ENCODE measurements at regions not wholly inside any gene's neighbourhood (a gene's known extent, or its start where the extent isn't known, plus 50 kb on each side); places are given as distances from the start of the nearest gene placed in this dataset.

- no peaks in the 10 kb centered on the region for H3K4me1 ChIP-seq (ENCODE audit: control insufficient read depth, insufficient read depth, low read length)
- H3K27ac ChIP-seq (ENCODE audit: low read length): no peak overlapping the region
- H3K27me3 ChIP-seq (ENCODE audit: control insufficient read depth, insufficient read depth, low read length): no peaks in the 10 kb centered on the region
- H3K36me3 ChIP-seq (ENCODE audit: control insufficient read depth, insufficient read depth, low read length): no peaks in the 10 kb centered on the region; the same call in 1 of the 2 replicates
- DNase-seq (ENCODE audit: low read depth, low spot score): no peak
- no peak overlapping the region for H3K4me3 ChIP-seq (ENCODE audit: low read length)
- H3K9me3 ChIP-seq (ENCODE audit: control insufficient read depth, insufficient read depth, low read length): no peaks in the 10 kb centered on the region
These were observed 480.8 kb upstream of the EPHA7 start for GRCh38 chr6:93900142-93900541.

DNA sequence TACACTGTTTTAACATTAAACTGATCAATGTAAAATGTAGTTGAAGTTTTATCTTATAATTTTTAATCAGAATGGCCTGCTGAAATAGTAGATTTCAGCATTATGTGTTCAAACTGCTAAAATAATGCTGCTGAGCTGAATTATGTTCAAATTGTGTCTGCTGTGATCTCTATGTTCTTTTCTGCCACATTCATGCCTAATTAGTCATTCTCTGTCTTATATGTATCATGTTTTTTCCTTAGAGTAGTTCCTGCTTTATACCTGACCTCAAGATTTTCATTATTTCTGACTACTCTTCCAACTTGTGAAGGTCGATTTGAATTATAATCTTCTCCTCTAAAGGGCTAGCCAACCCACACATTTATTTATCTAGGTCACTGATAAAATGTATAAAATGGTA lies 476.7 kb upstream of the EPHA7 start:
- Histone ChIP-seq H3K9me3 (ENCODE audit: control insufficient read depth, insufficient read depth, low read length) (no peaks in the 10 kb centered on the region), H3K27me3 (ENCODE audit: control insufficient read depth, insufficient read depth, low read length) (no peaks in the 10 kb centered on the region), H3K4me1 (ENCODE audit: control insufficient read depth, insufficient read depth, low read length) (no peaks in the 10 kb centered on the region), H3K27ac (ENCODE audit: low read length) (no peak overlapping the region), H3K36me3 (ENCODE audit: control insufficient read depth, insufficient read depth, low read length) (no peaks in the 10 kb centered on the region), H3K4me3 (ENCODE audit: low read length) (no peak overlapping the region)
- no CpG with 5 or more reads among the region's 1 CpG for WGBS (ENCODE audit: insufficient coverage, insufficient read length)
- no peak for DNase-seq (ENCODE audit: low read depth, low spot score)

GRCh38 chr6:93894521-93894920 lies 475.2 kb upstream of the EPHA7 start:
- Histone ChIP-seq H3K9me3 (ENCODE audit: control insufficient read depth, insufficient read depth, low read length) (no peaks in the 10 kb centered on the region), H3K4me1 (ENCODE audit: control insufficient read depth, insufficient read depth, low read length) (peaks cover 1% of the 10 kb centered on the region; the same call in 1 of the 2 replicates), H3K27me3 (ENCODE audit: control insufficient read depth, insufficient read depth, low read length) (no peaks in the 10 kb centered on the region), H3K27ac (ENCODE audit: low read length) (no peak overlapping the region), H3K4me3 (ENCODE audit: low read length) (no peak overlapping the region), H3K36me3 (ENCODE audit: control insufficient read depth, insufficient read depth, low read length) (no peaks in the 10 kb centered on the region)
- WGBS (ENCODE audit: insufficient coverage, insufficient read length): no CpG with 5 or more reads among the region's 1 CpG
- DNase-seq (ENCODE audit: low read depth, low spot score): no peak

- no CpG with 5 or more reads among the region's 2 CpGs for WGBS (ENCODE audit: insufficient coverage, insufficient read length)
- DNase-seq (ENCODE audit: low read depth, low spot score): no peak
- Histone ChIP-seq H3K9me3 (ENCODE audit: control insufficient read depth, insufficient read depth, low read length) (no peaks in the 10 kb centered on the region), H3K36me3 (ENCODE audit: control insufficient read depth, insufficient read depth, low read length) (no peaks in the 10 kb centered on the region), H3K4me3 (ENCODE audit: low read length) (no peak overlapping the region), H3K27ac (ENCODE audit: low read length) (no peak overlapping the region), H3K27me3 (ENCODE audit: control insufficient read depth, insufficient read depth, low read length) (no peaks in the 10 kb centered on the region), H3K4me1 (ENCODE audit: control insufficient read depth, insufficient read depth, low read length) (peaks cover 1% of the 10 kb centered on the region; the same call in 1 of the 2 replicates)
These were observed 470.4 kb upstream of the EPHA7 start for GRCh38 chr6:93889713-93890112.

GRCh38 chr6:93886416-93886815 lies 467.1 kb upstream of the EPHA7 start:
- WGBS (ENCODE audit: insufficient coverage, insufficient read length): no CpG with 5 or more reads among the region's 4 CpGs
- H3K4me1 ChIP-seq (ENCODE audit: control insufficient read depth, insufficient read depth, low read length): peaks cover 1% of the 10 kb centered on the region; the same call in 1 of the 2 replicates

GRCh38 chr6:93859971-93860370 lies 440.6 kb upstream of the EPHA7 start:
- WGBS (ENCODE audit: insufficient coverage, insufficient read length): no CpG with 5 or more reads among the region's 3 CpGs
- H3K27ac ChIP-seq (ENCODE audit: low read length): no peak overlapping the region

More at GRCh38 chr6:93886416-93886815, 467.1 kb upstream of the EPHA7 start:
- no peak overlapping the region for H3K27ac ChIP-seq (ENCODE audit: low read length)
- no peak for DNase-seq (ENCODE audit: low read depth, low spot score)
- H3K27me3 ChIP-seq (ENCODE audit: control insufficient read depth, insufficient read depth, low read length): no peaks in the 10 kb centered on the region
- no peak overlapping the region for H3K4me3 ChIP-seq (ENCODE audit: low read length)
- no peaks in the 10 kb centered on the region for H3K9me3 ChIP-seq (ENCODE audit: control insufficient read depth, insufficient read depth, low read length)
- no peaks in the 10 kb centered on the region for H3K36me3 ChIP-seq (ENCODE audit: control insufficient read depth, insufficient read depth, low read length)

GRCh38 chr6:93858213-93858612 lies 438.9 kb upstream of the EPHA7 start:
- Histone ChIP-seq H3K4me3 (ENCODE audit: low read length) (no peak overlapping the region), H3K27me3 (ENCODE audit: control insufficient read depth, insufficient read depth, low read length) (no peaks in the 10 kb centered on the region), H3K27ac (ENCODE audit: low read length) (no peak overlapping the region), H3K4me1 (ENCODE audit: control insufficient read depth, insufficient read depth, low read length) (peaks cover 5% of the 10 kb centered on the region; the same call in 1 of the 2 replicates), H3K9me3 (ENCODE audit: control insufficient read depth, insufficient read depth, low read length) (no peaks in the 10 kb centered on the region), H3K36me3 (ENCODE audit: control insufficient read depth, insufficient read depth, low read length) (no peaks in the 10 kb centered on the region)
- WGBS (ENCODE audit: insufficient coverage, insufficient read length): no CpG with 5 or more reads among the region's 2 CpGs
- no peak for DNase-seq (ENCODE audit: low read depth, low spot score)

More at GRCh38 chr6:93859971-93860370, 440.6 kb upstream of the EPHA7 start:
- no peaks in the 10 kb centered on the region for H3K27me3 ChIP-seq (ENCODE audit: control insufficient read depth, insufficient read depth, low read length)
- peaks cover 5% of the 10 kb centered on the region; the same call in 1 of the 2 replicates for H3K4me1 ChIP-seq (ENCODE audit: control insufficient read depth, insufficient read depth, low read length)
- no peak for DNase-seq (ENCODE audit: low read depth, low spot score)
- H3K36me3 ChIP-seq (ENCODE audit: control insufficient read depth, insufficient read depth, low read length): no peaks in the 10 kb centered on the region
- H3K9me3 ChIP-seq (ENCODE audit: control insufficient read depth, insufficient read depth, low read length): no peaks in the 10 kb centered on the region
- no peak overlapping the region for H3K4me3 ChIP-seq (ENCODE audit: low read length)

- H3K9me3 ChIP-seq (ENCODE audit: control insufficient read depth, insufficient read depth, low read length): no peaks in the 10 kb centered on the region
- H3K4me3 ChIP-seq (ENCODE audit: low read length): no peak overlapping the region
- no peaks in the 10 kb centered on the region for H3K27me3 ChIP-seq (ENCODE audit: control insufficient read depth, insufficient read depth, low read length)
- no peak overlapping the region for H3K27ac ChIP-seq (ENCODE audit: low read length)
- 0 out of 2 replicates have a peak, but pooled peaks cover 2% of the 10 kb centered on the region for H3K4me1 ChIP-seq (ENCODE audit: control insufficient read depth, insufficient read depth, low read length)
- no peaks in the 10 kb centered on the region for H3K36me3 ChIP-seq (ENCODE audit: control insufficient read depth, insufficient read depth, low read length)
- WGBS (ENCODE audit: insufficient coverage, insufficient read length): no CpG with 5 or more reads among the region's 4 CpGs
- no peak for DNase-seq (ENCODE audit: low read depth, low spot score)
These were observed 430.5 kb upstream of the EPHA7 start for GRCh38 chr6:93849857-93850256.

- Histone ChIP-seq H3K36me3 (ENCODE audit: control insufficient read depth, insufficient read depth, low read length) (no peaks in the 10 kb centered on the region), H3K27ac (ENCODE audit: low read length) (no peak overlapping the region), H3K27me3 (ENCODE audit: control insufficient read depth, insufficient read depth, low read length) (no peaks in the 10 kb centered on the region), H3K9me3 (ENCODE audit: control insufficient read depth, insufficient read depth, low read length) (no peaks in the 10 kb centered on the region), H3K4me3 (ENCODE audit: low read length) (no peak overlapping the region), H3K4me1 (ENCODE audit: control insufficient read depth, insufficient read depth, low read length) (0 out of 2 replicates have a peak, but pooled peaks cover 2% of the 10 kb centered on the region)
- DNase-seq (ENCODE audit: low read depth, low spot score): no peak
- WGBS (ENCODE audit: insufficient coverage, insufficient read length): no CpG with 5 or more reads among the region's 5 CpGs
These were observed 428.8 kb upstream of the EPHA7 start for GRCh38 chr6:93848031-93848742.

DNA sequence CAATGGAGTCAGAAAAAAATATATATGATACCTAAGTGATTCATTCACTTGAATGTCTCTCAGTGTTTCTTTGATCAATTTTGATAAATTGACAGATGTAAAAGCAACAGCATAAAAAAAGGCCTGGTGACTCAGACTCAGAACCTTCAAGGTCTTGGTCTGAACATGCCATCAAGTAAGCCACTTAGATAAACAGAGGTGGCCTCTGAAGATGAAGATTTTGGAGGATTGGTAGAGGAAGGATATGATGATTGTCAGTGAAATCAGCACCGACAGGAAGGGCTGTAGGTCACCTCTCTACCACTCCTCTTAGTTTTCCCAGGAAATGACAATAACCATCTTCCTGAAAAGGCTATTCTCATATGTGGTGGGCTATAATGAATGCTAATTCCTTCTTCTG lies 422.8 kb upstream of the EPHA7 start:
- Histone ChIP-seq H3K36me3 (ENCODE audit: control insufficient read depth, insufficient read depth, low read length) (no peaks in the 10 kb centered on the region), H3K27ac (ENCODE audit: low read length) (no peak overlapping the region), H3K4me3 (ENCODE audit: low read length) (no peak overlapping the region), H3K9me3 (ENCODE audit: control insufficient read depth, insufficient read depth, low read length) (no peaks in the 10 kb centered on the region), H3K4me1 (ENCODE audit: control insufficient read depth, insufficient read depth, low read length) (peaks cover 2% of the 10 kb centered on the region; the same call in 1 of the 2 replicates), H3K27me3 (ENCODE audit: control insufficient read depth, insufficient read depth, low read length) (no peaks in the 10 kb centered on the region)
- no peak for DNase-seq (ENCODE audit: low read depth, low spot score)
- WGBS (ENCODE audit: insufficient coverage, insufficient read length): no CpG with 5 or more reads among the region's 1 CpG
